ACC112 (cell line): ENCODE measurements at regions not wholly inside any gene's neighbourhood (a gene's known extent, or its start where the extent isn't known, plus 50 kb on each side); places are given as distances from the start of the nearest gene placed in this dataset.

Experiments
- H2AFZ ChIP-seq: fragments of 200-600 bp; sonication (generic); one replicate; pipeline ENCODE4 v1.6.0; 2017; ENCODE audit warnings: antibody characterized with exemption, low read length; ENCODE audit not compliant: unreplicated experiment
- H3K27ac ChIP-seq: fragments of 200-600 bp; sonication (generic); 2 replicates; pipeline ENCODE4 v1.5.1; 2014; ENCODE audit warnings: low read depth, mild to moderate bottlenecking, antibody characterized with exemption, low read length, moderate library complexity
- H3K27me3 ChIP-seq: fragments of 200-600 bp; sonication (generic); 2 replicates; pipeline ENCODE4 v1.6.1; 2014; ENCODE audit warnings: mild to moderate bottlenecking, antibody characterized with exemption, low read length, moderate library complexity, mixed read lengths; ENCODE audit not compliant: insufficient read depth
- H3K36me3 ChIP-seq: fragments of 200-600 bp; sonication (generic); 2 replicates; pipeline ENCODE4 v1.6.1; 2016; ENCODE audit warnings: mild to moderate bottlenecking, antibody characterized with exemption, low read length, moderate library complexity, mixed read lengths; ENCODE audit not compliant: insufficient read depth
- H3K4me1 ChIP-seq: fragments of 200-600 bp; sonication (generic); one replicate; pipeline ENCODE4 v1.6.1; 2016; ENCODE audit warnings: low read length, mixed read lengths; ENCODE audit not compliant: insufficient read depth, unreplicated experiment, control insufficient read depth
- H3K4me3 ChIP-seq: fragments of 200-600 bp; sonication (generic); 2 replicates; pipeline ENCODE4 v1.5.1; 2014; ENCODE audit warnings: mild to moderate bottlenecking, low read depth, low read length
- H3K79me2 ChIP-seq: fragments of 200-600 bp; sonication (generic); one replicate; pipeline ENCODE4 v1.6.0; 2016; ENCODE audit warnings: low read length; ENCODE audit not compliant: control insufficient read depth, unreplicated experiment, insufficient read depth

DNA sequence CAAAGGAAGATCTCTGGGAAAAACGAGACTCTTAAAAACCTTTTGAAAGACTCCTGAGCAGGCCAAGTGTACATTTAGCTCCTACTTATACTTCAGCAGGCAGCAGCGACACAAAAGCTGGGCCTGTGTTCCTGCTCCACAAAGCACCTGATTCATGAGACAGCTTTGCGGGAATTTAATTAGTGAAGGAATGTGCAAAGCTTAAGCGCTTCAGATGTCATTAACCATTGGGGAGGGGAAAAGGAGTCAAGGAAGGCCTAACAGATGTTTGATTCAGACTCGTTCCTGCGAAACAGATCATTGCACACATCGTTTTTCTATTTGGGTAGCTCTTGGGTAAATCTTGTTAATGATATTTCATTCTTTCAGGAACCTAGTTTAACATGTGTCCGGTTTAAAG, 125.9 kb downstream of the MAIP1 start:
- no peak overlapping the region for H2AFZ ChIP-seq
- no peak overlapping the region for H3K27ac ChIP-seq

GRCh38 chr2:200081811-200082210, 126.4 kb downstream of the MAIP1 start:
- peaks cover 4% of the 10 kb centered on the region for H3K4me1 ChIP-seq
- H3K27ac ChIP-seq, result no peak overlapping the region

More for the DNA sequence above, 125.9 kb downstream of the MAIP1 start:
- Histone ChIP-seq H3K36me3 (no peaks in the 10 kb centered on the region), H3K27me3 (peaks cover 7% of the 10 kb centered on the region; the same call in 1 of the 2 replicates), H3K4me1 (peaks cover 4% of the 10 kb centered on the region), H3K79me2 (no peaks in the 10 kb centered on the region), H3K4me3 (no peak overlapping the region)

GRCh38 chr2:200084036-200084435, 128.7 kb downstream of the MAIP1 start:
- Histone ChIP-seq H3K4me3 (no peak overlapping the region), H3K79me2 (no peaks in the 10 kb centered on the region), H3K4me1 (no peaks in the 10 kb centered on the region), H3K27ac (no peak overlapping the region), H3K27me3 (peaks cover 7% of the 10 kb centered on the region; the same call in 1 of the 2 replicates), H3K36me3 (no peaks in the 10 kb centered on the region), H2AFZ (no peak overlapping the region)

More at GRCh38 chr2:200081811-200082210, 126.4 kb downstream of the MAIP1 start:
- Histone ChIP-seq H2AFZ (no peak overlapping the region), H3K4me3 (no peak overlapping the region), H3K79me2 (no peaks in the 10 kb centered on the region), H3K27me3 (peaks cover 7% of the 10 kb centered on the region; the same call in 1 of the 2 replicates), H3K36me3 (no peaks in the 10 kb centered on the region)

- H2AFZ ChIP-seq, result no peak overlapping the region
- H3K27ac ChIP-seq, result no peak overlapping the region
- H3K4me1 ChIP-seq, result no peaks in the 10 kb centered on the region
- H3K4me3 ChIP-seq, result no peak overlapping the region
- H3K79me2 ChIP-seq, result no peaks in the 10 kb centered on the region
- H3K27me3 ChIP-seq, result peaks cover 4% of the 10 kb centered on the region; the same call in 1 of the 2 replicates
- no peaks in the 10 kb centered on the region for H3K36me3 ChIP-seq
Observed at GRCh38 chr2:200086911-200087310, 131.5 kb downstream of the MAIP1 start.

GRCh38 chr2:200087451-200087850, 132.1 kb downstream of the MAIP1 start:
- peaks cover 4% of the 10 kb centered on the region; the same call in 1 of the 2 replicates for H3K27me3 ChIP-seq
- no peaks in the 10 kb centered on the region for H3K79me2 ChIP-seq
- H3K4me1 ChIP-seq, result no peaks in the 10 kb centered on the region
- H3K27ac ChIP-seq, result no peak overlapping the region
- H3K4me3 ChIP-seq, result no peak overlapping the region
- no peaks in the 10 kb centered on the region for H3K36me3 ChIP-seq
- no peak overlapping the region for H2AFZ ChIP-seq

DNA sequence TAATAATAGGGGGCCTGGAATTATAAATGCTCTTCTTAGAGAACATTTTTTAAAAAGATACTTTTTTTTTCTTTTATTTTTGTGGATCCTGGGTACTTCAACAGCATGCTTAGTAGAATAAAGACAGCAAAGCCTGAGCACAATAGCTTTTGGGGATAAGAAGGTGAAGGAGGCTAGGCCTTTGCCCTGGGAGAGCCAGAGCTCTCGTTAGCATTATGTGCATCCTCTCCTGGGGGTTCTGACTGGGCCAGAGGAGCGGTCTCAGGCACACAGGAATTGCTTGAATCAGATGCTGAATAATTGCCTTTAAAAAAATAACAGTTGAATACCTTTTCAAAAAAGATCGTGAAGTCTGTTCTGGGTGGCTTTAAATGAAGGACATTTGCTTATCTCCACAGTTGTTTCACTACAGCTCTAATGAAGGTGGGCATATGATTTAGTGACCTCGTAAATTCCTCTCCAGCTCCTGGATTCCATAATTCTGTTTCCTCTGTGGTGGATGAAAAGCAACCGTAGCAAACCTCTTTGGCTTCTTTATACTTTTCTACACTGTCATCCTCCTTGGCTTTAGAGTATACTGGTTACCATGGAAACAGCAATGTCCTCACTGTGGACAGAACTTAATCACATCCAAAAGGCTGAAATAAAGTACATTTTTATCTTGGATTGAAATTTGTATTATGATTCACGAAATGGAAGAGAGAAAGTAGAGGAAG, 133.8 kb downstream of the MAIP1 start:
- H3K36me3 ChIP-seq, result no peaks in the 10 kb centered on the region
- H3K79me2 ChIP-seq, result no peaks in the 10 kb centered on the region
- H3K27me3 ChIP-seq, result peaks cover 4% of the 10 kb centered on the region; the same call in 1 of the 2 replicates
- H3K27ac ChIP-seq, result no peak overlapping the region
- H3K4me1 ChIP-seq, result no peaks in the 10 kb centered on the region
- no peak overlapping the region for H3K4me3 ChIP-seq
- H2AFZ ChIP-seq, result no peak overlapping the region

DNA sequence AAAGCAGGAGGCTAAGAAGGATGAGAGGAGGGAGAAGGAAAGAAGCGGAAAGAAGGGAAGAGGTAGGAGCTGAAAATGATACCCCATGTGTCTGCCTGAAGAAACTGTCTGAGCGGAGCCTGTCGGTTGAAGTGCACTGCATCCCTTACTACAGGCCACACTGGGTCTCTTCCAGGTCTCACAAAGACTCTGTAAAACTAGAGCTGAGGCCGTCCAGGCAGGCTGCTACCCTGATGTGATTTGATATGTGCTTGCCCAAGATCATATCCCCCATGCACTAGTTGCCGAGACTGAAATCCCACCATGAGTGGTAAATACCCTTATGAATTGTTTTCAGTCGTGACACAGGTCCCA, 134.4 kb downstream of the MAIP1 start:
- Histone ChIP-seq H3K4me1 (no peaks in the 10 kb centered on the region), H3K27me3 (peaks cover 4% of the 10 kb centered on the region; the same call in 1 of the 2 replicates), H2AFZ (no peak overlapping the region), H3K36me3 (no peaks in the 10 kb centered on the region), H3K27ac (no peak overlapping the region), H3K79me2 (no peaks in the 10 kb centered on the region), H3K4me3 (no peak overlapping the region)

DNA sequence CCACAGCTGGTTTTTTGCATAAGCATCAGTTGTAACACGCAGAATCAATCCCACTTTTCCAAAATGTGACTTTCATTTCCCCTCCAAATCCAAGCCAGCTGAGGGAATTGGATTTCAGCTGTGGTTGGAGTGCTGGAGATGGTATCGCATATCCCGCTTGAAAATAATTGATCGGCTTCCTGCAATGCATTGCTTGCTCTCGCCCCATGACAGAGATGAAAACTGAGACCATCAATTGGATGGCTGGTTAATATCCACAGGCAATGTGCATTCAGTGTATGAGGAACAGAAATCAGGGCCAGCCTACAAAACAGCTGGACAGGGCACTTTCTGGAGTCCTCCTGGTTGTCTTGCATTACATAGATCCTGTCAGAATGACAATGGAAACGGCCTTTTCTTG, 135.3 kb downstream of the MAIP1 start:
- Histone ChIP-seq H2AFZ (no peak overlapping the region), H3K27ac (no peak overlapping the region), H3K36me3 (no peaks in the 10 kb centered on the region), H3K4me3 (no peak overlapping the region), H3K27me3 (peaks cover 4% of the 10 kb centered on the region; the same call in 1 of the 2 replicates), H3K4me1 (no peaks in the 10 kb centered on the region), H3K79me2 (no peaks in the 10 kb centered on the region)

DNA sequence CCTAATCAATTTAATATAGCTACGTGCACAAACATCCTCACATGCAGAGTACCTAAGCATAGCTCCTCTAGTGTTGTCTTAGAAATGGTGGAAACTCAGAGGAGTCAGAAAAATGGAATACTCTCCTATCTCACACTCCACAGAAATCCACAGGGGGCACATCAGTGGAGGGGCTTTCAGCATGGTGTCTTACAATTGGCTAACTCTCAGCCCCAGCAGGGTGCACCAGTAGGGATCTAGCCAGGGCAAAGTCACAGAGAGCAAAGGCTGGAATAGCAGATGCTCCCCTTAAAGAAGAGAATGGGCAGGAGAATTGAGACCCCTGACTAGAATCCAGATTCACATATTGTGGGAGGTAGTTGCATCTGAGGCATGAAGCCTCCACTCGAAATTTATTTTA, 135.7 kb downstream of the MAIP1 start:
- Histone ChIP-seq H3K27ac (no peak overlapping the region), H3K36me3 (no peaks in the 10 kb centered on the region), H3K27me3 (no peaks in the 10 kb centered on the region), H3K79me2 (no peaks in the 10 kb centered on the region), H2AFZ (no peak overlapping the region), H3K4me3 (no peak overlapping the region), H3K4me1 (no peaks in the 10 kb centered on the region)

- Histone ChIP-seq H3K4me1 (no peaks in the 10 kb centered on the region), H3K4me3 (no peak overlapping the region), H3K79me2 (no peaks in the 10 kb centered on the region), H3K36me3 (no peaks in the 10 kb centered on the region), H3K27ac (no peak overlapping the region), H3K27me3 (no peaks in the 10 kb centered on the region), H2AFZ (no peak overlapping the region)
Observed at GRCh38 chr2:200092235-200092634, 136.9 kb downstream of the MAIP1 start.

GRCh38 chr2:200095436-200095835, 140.1 kb downstream of the MAIP1 start:
- H3K4me1 ChIP-seq, result no peaks in the 10 kb centered on the region
- no peaks in the 10 kb centered on the region for H3K79me2 ChIP-seq
- H3K4me3 ChIP-seq, result no peak overlapping the region
- H3K27ac ChIP-seq, result no peak overlapping the region
- no peaks in the 10 kb centered on the region for H3K36me3 ChIP-seq
- no peaks in the 10 kb centered on the region for H3K27me3 ChIP-seq
- no peak overlapping the region for H2AFZ ChIP-seq
